D341Med (cell line): ENCODE measurements at regions not wholly inside any gene's neighbourhood (a gene's known extent, or its start where the extent isn't known, plus 50 kb on each side); places are given as distances from the start of the nearest gene placed in this dataset.
"Not testable (repeated sequence)": the region's sequence is repeated elsewhere in the genome, so short reads cannot be mapped to it uniquely, and the experiment has no call there.

Source experiments
- DNase-seq: peaks from one replicate; pipeline ENCODE4 v3.0.0; 2012; ENCODE audit warnings: low spot score

DNA sequence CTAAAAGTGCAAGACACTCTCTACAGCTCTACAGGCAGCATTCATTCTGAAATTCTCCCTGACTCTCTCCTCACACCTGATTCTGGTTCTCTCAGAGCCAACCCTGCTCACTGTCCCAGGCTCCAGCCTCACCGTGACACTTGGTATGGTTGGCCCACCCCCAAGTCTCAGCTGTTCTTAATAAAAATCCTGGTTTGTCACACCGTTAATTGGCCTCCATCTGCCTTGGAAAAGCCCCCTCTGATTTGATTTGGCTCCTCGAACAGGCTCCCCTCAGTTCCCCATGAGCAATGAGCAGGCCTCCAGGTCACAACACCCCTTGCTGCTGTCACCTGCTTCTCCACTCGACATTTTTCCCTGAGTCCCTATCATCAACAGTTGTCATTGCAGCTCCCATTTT, 507.3 kb upstream of the AUTS2 start:
- no peak for DNase-seq

GRCh38 chr7:69091521-69091920, 506.8 kb upstream of the AUTS2 start:
- DNase-seq = no peak

DNA sequence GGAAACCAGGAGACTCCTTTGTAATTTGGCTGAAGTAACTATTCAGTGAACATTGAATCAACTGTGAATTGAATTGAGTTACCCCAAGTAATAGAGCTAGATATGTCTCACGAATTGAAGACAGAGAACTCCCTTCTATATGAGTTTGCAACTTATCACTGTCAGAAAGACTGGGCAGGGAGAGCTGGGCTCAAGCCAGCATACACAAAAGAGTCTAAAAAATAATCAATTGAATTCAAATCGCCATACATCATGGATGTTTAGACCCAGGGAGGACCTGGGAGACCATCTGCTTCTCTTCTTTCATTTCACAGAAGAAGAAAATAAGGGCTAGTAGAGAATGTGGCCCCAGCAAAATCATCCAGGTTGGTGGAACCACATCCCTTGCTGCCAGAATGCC, 503.1 kb upstream of the AUTS2 start:
- no peak for DNase-seq

GRCh38 chr7:69095649-69096048, 502.6 kb upstream of the AUTS2 start:
- DNase-seq = no peak

DNA sequence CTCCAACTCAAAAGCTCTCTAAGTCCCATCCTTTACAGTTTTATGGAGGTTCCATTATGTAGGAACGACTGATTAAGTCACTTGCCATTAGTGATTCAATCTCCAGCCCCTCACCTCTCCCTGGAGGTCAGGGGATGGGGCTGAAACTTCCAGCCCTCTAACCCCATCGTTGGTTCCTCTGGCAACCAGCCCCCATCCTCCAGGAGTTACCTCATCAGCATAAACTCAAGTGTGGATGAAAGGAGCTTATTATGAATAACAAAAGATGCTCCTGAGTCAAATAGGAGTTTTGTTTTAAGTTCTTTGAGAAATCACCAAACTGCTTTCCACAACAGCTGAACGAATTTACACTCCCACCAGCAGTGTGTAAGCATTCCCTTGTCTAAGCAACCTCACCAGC, 494.3 kb upstream of the AUTS2 start:
- DNase-seq = no peak

- DNase-seq = no peak
These were observed 493.2 kb upstream of the AUTS2 start for GRCh38 chr7:69105092-69105491.

GRCh38 chr7:69105981-69106380, 492.3 kb upstream of the AUTS2 start:
- no peak for DNase-seq

DNA sequence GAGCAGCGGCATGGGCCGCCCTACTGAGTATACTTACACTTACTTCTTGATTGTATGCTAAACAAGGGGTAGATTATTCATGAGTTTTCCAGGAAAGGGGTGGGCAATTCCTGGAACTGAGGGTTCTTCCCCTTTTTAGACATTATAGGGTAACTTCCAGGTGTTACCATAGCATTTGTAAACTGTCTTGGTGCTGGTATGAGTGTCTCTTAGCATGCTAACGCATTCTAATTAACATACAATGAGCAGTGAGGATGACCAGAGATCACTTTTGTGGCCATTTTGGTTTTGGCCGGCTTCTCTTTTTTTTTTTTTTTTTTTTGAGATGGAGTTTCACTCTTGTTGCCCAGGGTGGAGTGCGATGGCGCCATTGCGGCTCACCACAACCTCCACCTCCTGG, 491.8 kb upstream of the AUTS2 start:
- not testable (repeated sequence) for DNase-seq

DNA sequence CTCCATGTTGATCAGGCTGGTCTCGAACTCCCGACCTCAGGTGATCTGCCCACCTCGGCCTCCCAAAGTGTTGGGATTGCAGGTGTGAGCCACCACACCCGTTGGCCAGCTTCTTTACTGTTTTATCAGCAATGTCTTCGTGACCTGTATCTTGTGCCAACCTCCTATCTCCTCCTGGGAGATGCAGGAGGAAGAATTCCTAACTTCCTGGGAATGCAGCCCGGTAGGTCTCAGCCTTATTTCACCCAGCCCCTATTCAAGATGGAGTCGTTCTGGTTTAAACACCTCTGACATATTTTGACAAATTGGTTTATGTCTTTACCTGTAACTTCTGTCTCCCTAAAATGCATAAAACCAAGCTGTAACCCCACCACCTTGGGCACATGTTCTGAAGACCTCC, 491.3 kb upstream of the AUTS2 start:
- DNase-seq = not testable (repeated sequence)

DNA sequence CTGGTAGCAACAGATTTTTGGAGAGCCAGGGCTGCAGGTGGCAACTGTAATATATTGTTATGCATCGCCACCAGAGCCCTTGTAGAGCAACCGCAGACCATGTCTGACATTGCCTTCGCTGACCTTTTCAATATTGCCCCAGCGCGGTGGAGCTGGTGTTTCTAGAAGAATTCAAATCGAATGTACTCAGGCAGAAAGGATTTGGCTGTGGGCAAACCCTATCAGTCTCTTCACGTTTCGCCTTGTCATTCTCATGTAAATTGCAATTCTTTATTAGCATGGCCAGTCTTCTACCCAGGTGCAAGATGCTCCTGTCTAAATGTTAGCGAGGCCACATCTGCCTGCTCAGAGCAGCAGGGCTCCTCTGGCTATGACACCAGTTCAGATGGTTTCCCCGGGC, 490.2 kb upstream of the AUTS2 start:
- DNase-seq = no peak

GRCh38 chr7:69109246-69109645, 489.0 kb upstream of the AUTS2 start:
- DNase-seq = peak; percentile 55

- no peak for DNase-seq
These were observed 488.4 kb upstream of the AUTS2 start for GRCh38 chr7:69109879-69110278.

DNA sequence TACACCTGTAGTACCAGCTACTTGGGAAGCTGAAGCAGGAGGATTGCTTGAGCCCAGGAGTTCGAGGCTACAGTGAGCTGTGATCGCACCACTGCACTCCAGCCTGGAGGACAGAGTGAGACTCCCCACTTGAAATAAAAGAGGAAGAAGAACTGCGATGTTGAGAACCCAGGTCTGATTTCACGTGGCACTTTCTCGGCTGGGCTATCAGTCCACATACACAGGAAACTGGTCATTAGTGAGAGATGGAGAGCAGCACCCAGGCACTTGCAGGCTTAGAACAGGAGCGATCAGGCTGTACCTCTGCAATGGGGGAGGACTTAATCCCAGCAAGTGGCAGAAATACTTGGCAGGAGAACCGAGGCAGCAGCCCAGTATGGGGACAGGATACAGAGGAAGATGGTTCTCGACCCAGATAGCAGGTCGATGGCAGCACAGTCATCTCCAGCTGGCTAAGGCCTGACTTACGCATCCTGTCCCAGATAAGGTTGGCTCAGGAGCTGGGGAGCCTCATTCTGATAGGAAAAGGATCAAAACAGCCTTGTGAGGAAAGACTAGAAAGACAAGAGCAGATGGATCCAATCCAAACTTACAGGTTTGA, 487.7 kb upstream of the AUTS2 start:
- DNase-seq = no peak

DNA sequence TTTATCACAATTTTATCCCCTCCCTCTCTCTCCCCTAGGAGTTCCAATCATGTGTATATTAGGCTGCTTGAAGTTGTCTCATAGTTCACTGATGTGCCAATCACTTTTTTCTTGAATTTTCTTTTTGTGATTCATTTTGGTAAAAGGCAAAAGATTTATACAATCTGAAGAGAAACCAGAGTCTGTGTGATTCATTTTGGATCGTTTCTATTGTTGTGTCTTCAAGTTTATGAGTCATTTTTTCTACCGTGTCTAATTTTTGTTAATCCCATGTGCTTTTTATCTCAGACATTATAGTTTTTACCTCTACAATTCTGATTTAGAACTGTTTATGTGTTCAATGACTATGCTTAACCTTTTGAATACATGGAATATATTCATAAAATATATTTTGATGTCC, 483.9 kb upstream of the AUTS2 start:
- DNase-seq = no peak

DNA sequence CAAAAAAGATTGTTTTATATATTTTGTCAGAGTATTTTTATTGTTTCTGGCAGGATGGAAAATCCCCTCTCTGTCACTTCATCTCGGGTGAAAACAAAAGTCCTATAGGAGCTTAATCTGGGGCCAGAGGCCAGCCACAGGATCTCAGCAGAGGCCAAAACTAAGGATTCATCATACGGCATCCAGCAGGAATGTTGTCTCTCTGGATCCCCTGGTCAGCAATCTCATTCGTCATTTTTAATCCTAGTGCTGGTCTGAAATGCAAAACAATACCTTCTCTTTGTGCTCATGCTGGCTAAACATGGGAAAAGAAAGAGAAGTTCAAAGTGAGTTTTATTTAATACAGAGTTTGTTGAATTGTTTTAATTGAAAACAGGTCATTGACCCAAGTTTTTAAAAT, 482.5 kb upstream of the AUTS2 start:
- DNase-seq = no peak

DNA sequence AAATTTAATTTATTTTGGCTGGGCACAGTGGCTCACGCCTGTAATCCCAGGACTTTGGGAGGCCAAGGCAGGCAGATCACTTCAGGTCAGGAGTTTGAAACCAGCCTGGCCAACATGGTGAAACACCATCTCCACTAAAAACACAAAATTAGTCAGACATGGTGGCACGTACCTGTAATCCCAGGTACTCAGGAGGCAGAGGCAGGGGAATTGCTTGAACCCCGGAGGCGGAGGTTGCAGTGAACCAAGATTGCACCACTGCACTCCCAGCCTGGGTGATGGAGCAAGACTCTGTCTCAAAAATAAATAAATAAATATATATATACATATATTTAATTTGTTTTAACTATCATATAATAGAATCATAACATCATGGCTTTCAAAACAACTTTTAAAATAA, 482.1 kb upstream of the AUTS2 start:
- DNase-seq = not testable (repeated sequence)

DNA sequence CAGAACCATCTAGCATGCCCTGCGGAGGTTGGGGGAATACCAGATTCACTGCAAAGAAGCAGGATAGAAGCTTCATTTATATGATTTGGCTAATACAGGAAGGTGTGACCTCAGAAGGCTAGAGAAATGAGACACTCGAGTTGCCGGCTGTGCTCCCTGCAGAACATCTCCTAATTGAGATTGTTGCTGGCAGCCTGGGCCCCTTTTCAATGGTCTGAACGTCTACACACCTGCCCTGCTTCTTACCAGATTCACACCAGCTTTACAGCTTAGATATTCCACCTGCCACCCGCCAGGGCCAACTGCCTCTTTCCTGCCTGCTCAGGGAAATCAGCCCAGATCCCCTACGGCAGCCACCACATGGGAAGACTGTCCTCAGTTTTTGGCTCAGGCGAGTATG, 475.3 kb upstream of the AUTS2 start:
- peak; percentile 76 for DNase-seq

DNA sequence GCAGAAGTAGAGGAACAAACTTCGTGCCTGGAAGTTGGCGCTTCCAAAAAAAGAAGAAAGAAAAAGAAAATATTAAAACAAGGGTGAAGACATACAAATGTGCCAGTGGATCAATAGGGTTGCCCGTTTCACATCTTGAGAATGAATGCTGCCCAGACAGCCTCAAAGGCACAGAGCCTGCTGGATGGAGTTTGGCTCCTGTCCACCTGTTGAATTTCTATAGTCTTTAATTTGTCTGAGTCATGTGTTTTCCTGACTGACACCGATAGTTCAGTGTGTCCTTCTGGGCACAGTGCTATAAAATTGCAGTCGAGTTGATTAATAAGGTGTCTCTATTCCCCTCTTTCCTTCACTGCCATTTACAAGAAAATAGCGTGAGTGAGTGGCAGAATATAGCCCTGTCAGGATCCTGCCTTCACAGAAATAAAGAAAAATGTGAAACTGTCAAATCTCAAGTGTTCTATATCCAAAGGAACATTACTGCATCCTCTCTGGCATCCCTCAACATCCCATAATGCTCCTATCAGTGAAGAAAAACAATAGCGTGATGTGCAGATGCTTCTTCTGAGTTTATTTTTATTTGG, 471.3 kb upstream of the AUTS2 start:
- DNase-seq = no peak

- DNase-seq = no peak
These were observed 468.8 kb upstream of the AUTS2 start for GRCh38 chr7:69129524-69129923.

DNA sequence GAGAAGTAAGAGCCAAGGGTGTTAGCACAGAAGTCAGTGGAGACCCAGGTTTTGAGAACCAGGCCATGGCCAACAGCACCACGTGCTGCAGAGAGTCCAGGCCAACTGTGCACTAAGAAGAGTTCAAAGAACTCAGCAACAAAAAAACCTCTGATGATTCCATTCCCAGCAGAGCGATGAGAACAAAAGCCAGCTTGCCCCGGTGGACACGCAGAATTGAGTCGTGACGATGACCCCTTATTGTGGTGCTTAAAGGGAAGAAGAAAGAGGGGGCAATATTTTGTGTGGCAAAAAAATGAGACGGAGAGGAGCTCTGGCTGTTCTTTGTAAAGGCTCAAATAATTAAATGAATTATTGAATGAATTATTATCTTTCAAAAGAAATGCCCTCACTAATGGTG, 468.3 kb upstream of the AUTS2 start:
- DNase-seq = no peak

DNA sequence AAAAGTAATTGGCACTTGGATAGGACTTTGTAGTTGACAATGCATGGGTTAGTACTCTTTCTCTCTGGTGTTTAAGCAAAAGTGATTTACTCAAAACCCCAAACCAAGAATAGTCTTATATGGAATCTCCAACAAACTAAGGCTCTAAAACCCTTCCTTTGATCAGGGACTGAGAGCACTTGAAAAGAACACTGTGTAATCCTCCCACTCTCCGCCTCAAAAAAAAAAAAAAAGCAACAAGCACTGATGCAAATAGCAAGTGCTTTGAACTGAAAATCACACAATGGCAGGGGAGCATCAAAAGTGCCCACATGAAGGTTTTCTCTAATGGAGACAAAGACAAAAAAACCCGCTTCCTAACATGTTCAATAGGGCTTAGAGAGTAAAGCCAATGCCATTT, 467.9 kb upstream of the AUTS2 start:
- DNase-seq = no peak

- DNase-seq = no peak
These were observed 464.0 kb upstream of the AUTS2 start for GRCh38 chr7:69134316-69134715.

GRCh38 chr7:69147631-69148030, 450.6 kb upstream of the AUTS2 start:
- DNase-seq = no peak
